H9 (cell line): ENCODE measurements at regions not wholly inside any gene's neighbourhood (a gene's known extent, or its start where the extent isn't known, plus 50 kb on each side); places are given as distances from the start of the nearest gene placed in this dataset.
"Not testable (repeated sequence)": the region's sequence is repeated elsewhere in the genome, so short reads cannot be mapped to it uniquely, and the experiment has no call there.

Experiments
- DNase-seq: peaks from one replicate; pipeline ENCODE4 v3.0.0-alpha.2; 2017
- H2AFZ ChIP-seq: one replicate; pipeline ENCODE4 v1.6.1; 2013; ENCODE audit warnings: mild to moderate bottlenecking, low read length, control low read depth, moderate library complexity
- H2AK5ac ChIP-seq: 2 replicates; pipeline ENCODE4 v1.6.1; 2013; ENCODE audit warnings: low read length, control low read depth, mixed read lengths; ENCODE audit not compliant: insufficient read length
- H2BK120ac ChIP-seq: one replicate; pipeline ENCODE4 v1.6.1; 2013; ENCODE audit warnings: low read depth, mild to moderate bottlenecking, low read length, control low read depth, inconsistent platforms; ENCODE audit not compliant: poor library complexity, severe bottlenecking
- H2BK12ac ChIP-seq: 2 replicates; pipeline ENCODE4 v1.6.1; 2013; ENCODE audit warnings: low read length, control low read depth, mixed read lengths, low read depth; ENCODE audit not compliant: insufficient read length
- H2BK15ac ChIP-seq: 2 replicates; pipeline ENCODE4 v1.6.1; 2013; ENCODE audit warnings: low read depth, low read length, control low read depth
- H2BK20ac ChIP-seq: one replicate; pipeline ENCODE4 v1.6.1; 2013; ENCODE audit warnings: low read depth, mild to moderate bottlenecking, low read length, control low read depth, inconsistent platforms; ENCODE audit not compliant: poor library complexity, severe bottlenecking
- H2BK5ac ChIP-seq: 2 replicates; pipeline ENCODE4 v1.6.1; 2013; ENCODE audit warnings: low read length, control low read depth, mixed read lengths; ENCODE audit not compliant: insufficient read length
- H3K14ac ChIP-seq: 2 replicates; pipeline ENCODE4 v1.6.1; 2013; ENCODE audit warnings: low read length, control low read depth; ENCODE audit not compliant: insufficient read depth
- H3K18ac ChIP-seq: 2 replicates; pipeline ENCODE4 v1.6.1; 2013; ENCODE audit warnings: low read depth, mild to moderate bottlenecking, mixed read lengths, low read length, control low read depth; ENCODE audit not compliant: insufficient read length
- H3K23ac ChIP-seq: 2 replicates; pipeline ENCODE4 v1.6.1; 2013; ENCODE audit warnings: low read length, control low read depth, mixed read lengths, low read depth; ENCODE audit not compliant: insufficient read length
- H3K23me2 ChIP-seq: 2 replicates; pipeline ENCODE4 v1.6.1; 2013; ENCODE audit warnings: low read depth, mild to moderate bottlenecking, mixed read lengths, low read length, control low read depth; ENCODE audit not compliant: insufficient read length, poor library complexity, severe bottlenecking
- H3K27ac ChIP-seq: 2 replicates; pipeline ENCODE4 v1.5.1; 2013; ENCODE audit warnings: low read length, control low read depth, mixed read lengths, low read depth; ENCODE audit not compliant: insufficient read length
- H3K27me3 ChIP-seq: 2 replicates; pipeline ENCODE4 v1.6.1; 2013; ENCODE audit warnings: low read length, control low read depth, inconsistent platforms; ENCODE audit not compliant: insufficient read depth
- H3K4ac ChIP-seq: 2 replicates; pipeline ENCODE4 v1.6.1; 2013; ENCODE audit warnings: low read depth, mild to moderate bottlenecking, control low read depth, inconsistent platforms, low read length, moderate library complexity
- H3K4me1 ChIP-seq: 2 replicates; pipeline ENCODE4 v1.6.1; 2013; ENCODE audit warnings: low read length, control low read depth, inconsistent platforms; ENCODE audit not compliant: insufficient read depth
- H3K4me2 ChIP-seq: 2 replicates; pipeline ENCODE4 v1.6.1; 2013; ENCODE audit warnings: low read length, control low read depth, mixed read lengths; ENCODE audit not compliant: insufficient read length, insufficient read depth
- H3K56ac ChIP-seq: 2 replicates; pipeline ENCODE4 v1.6.1; 2013; ENCODE audit warnings: low read depth, mild to moderate bottlenecking, mixed read lengths, low read length, control low read depth; ENCODE audit not compliant: insufficient read length
- H3K79me1 ChIP-seq: 2 replicates; pipeline ENCODE4 v1.6.1; 2013; ENCODE audit warnings: low read depth, mild to moderate bottlenecking, moderate library complexity, low read length, control low read depth, inconsistent platforms; ENCODE audit not compliant: insufficient read depth, poor library complexity, severe bottlenecking
- H3K79me2 ChIP-seq: 2 replicates; pipeline ENCODE4 v1.6.1; 2013; ENCODE audit warnings: low read length, control low read depth, inconsistent platforms; ENCODE audit not compliant: insufficient read depth
- H3K9ac ChIP-seq: 2 replicates; pipeline ENCODE4 v1.6.1; 2013; ENCODE audit warnings: low read length, control low read depth, mixed read lengths; ENCODE audit not compliant: insufficient read length; ENCODE audit errors: extremely low read depth
- H3K9me3 ChIP-seq: one replicate; pipeline ENCODE4 v1.6.1; 2013; ENCODE audit warnings: low read depth, low read length, inconsistent platforms; ENCODE audit not compliant: control insufficient read depth
- H3T11ph ChIP-seq: one replicate; pipeline ENCODE4 v1.6.1; 2013; ENCODE audit warnings: mild to moderate bottlenecking, low read length, control low read depth, inconsistent platforms
- H4K20me1 ChIP-seq: one replicate; pipeline ENCODE4 v1.6.1; 2013; ENCODE audit not compliant: control insufficient read depth, insufficient read length, insufficient read depth
- H4K5ac ChIP-seq: 2 replicates; pipeline ENCODE4 v1.6.1; 2013; ENCODE audit warnings: low read depth, mild to moderate bottlenecking, mixed read lengths, low read length, control low read depth; ENCODE audit not compliant: insufficient read length
- H4K8ac ChIP-seq: replicated peaks from 2 replicates; pipeline ENCODE4 v1.6.1; 2013; ENCODE audit warnings: low read length, control low read depth, mixed read lengths, low read depth; ENCODE audit not compliant: insufficient read length
- H4K91ac ChIP-seq: 2 replicates; pipeline ENCODE4 v1.6.1; 2013; ENCODE audit warnings: low read depth, mild to moderate bottlenecking, moderate library complexity, mixed read lengths, low read length, control low read depth; ENCODE audit not compliant: insufficient read length
- H3K27ac Mint-ChIP-seq, 3 experiments: 2 replicates in 2 of 3; 3 replicates in 1 of 3; pipeline ENCODE4 v1.8.0; 2020 to 2021; ENCODE audit warnings: mixed read lengths in 3 of 3, mild to moderate bottlenecking in 1 of 3, moderate library complexity in 1 of 3
- H3K27me3 Mint-ChIP-seq: 2 replicates; pipeline ENCODE4 v1.8.0; 2021; ENCODE audit warnings: low read depth, mild to moderate bottlenecking, moderate library complexity, mixed read lengths
- H3K36me3 Mint-ChIP-seq, 3 experiments: 2 replicates in 2 of 3; 3 replicates in 1 of 3; pipeline ENCODE4 v1.8.0; 2020 to 2021; ENCODE audit warnings: low read depth in 3 of 3, mixed read lengths in 3 of 3; ENCODE audit not compliant: insufficient read depth in 1 of 3
- H3K4me1 Mint-ChIP-seq, 2 experiments: 2 replicates each; pipeline ENCODE4 v1.8.0; 2020; ENCODE audit warnings: mixed read lengths in 2 of 2
- H3K4me3 Mint-ChIP-seq, 2 experiments: 2 replicates in 1 of 2; 3 replicates in 1 of 2; pipeline ENCODE4 v1.8.0; 2020 to 2021; ENCODE audit warnings: mild to moderate bottlenecking in 2 of 2, mixed read lengths in 2 of 2, moderate library complexity in 1 of 2
- H3K9me3 Mint-ChIP-seq, 2 experiments: 2 replicates in 1 of 2; 3 replicates in 1 of 2; pipeline ENCODE4 v1.8.0; 2020; ENCODE audit warnings: mild to moderate bottlenecking in 2 of 2, mixed read lengths in 2 of 2, moderate library complexity in 1 of 2
- WGBS: extraction: QIAGEN DNeasy Blood & Tissue Kit; methylation state at CpG from one replicate; pipeline ENCODE4 v1.1.7; 2013; ENCODE audit warnings: missing lambda C conversion rate, low lambda C conversion rate, mixed read lengths; ENCODE audit not compliant: insufficient read length; ENCODE audit errors: extremely low coverage; 5-methylcytosine and 5-hydroxymethylcytosine counted together

GRCh38 chr22:11622774-11623173 lies 3905.2 kb upstream of the OR11H1 start:
- Mint-ChIP-seq H3K36me3 (peaks cover 37 to 71% (median 60%) of the 10 kb centered on the region in 3 experiments), H3K9me3 (peaks cover 97% of the 10 kb centered on the region in 2 experiments), H3K27me3 (peaks cover 26% of the 10 kb centered on the region)
- H3K4me3 Mint-ChIP-seq, H3T11ph ChIP-seq, H2BK15ac ChIP-seq, H3K18ac ChIP-seq, H3K4me1 Mint-ChIP-seq, H3K4me2 ChIP-seq, H2BK120ac ChIP-seq, H3K23me2 ChIP-seq, H2AFZ ChIP-seq, H3K14ac ChIP-seq, H3K56ac ChIP-seq, H3K27ac ChIP-seq, H3K27ac Mint-ChIP-seq, H3K27me3 ChIP-seq, H3K79me2 ChIP-seq, H3K4ac ChIP-seq, H4K20me1 ChIP-seq, H3K23ac ChIP-seq, H2BK12ac ChIP-seq, H4K8ac ChIP-seq, H3K79me1 ChIP-seq, H3K9ac ChIP-seq, H4K5ac ChIP-seq, H4K91ac ChIP-seq, H3K4me1 ChIP-seq, DNase-seq, H2BK5ac ChIP-seq, H2AK5ac ChIP-seq, H2BK20ac ChIP-seq: not testable (repeated sequence)
- no CpG with 5 or more reads among the region's 9 CpGs for WGBS
- peaks cover 73% of the 10 kb centered on the region for H3K9me3 ChIP-seq

- not testable (repeated sequence) for H3K27ac Mint-ChIP-seq
- WGBS: no CpG with 5 or more reads among the region's 30 CpGs
Observed at GRCh38 chr22:11625711-11626421, 3902.1 kb upstream of the OR11H1 start.

More at GRCh38 chr22:11625711-11626421, 3902.1 kb upstream of the OR11H1 start:
- H4K91ac ChIP-seq, H2BK12ac ChIP-seq, H3K18ac ChIP-seq, H3K23me2 ChIP-seq, H3K23ac ChIP-seq, H2BK15ac ChIP-seq, H3K56ac ChIP-seq, H4K20me1 ChIP-seq, H4K5ac ChIP-seq, H3K4ac ChIP-seq, H3K14ac ChIP-seq, DNase-seq, H4K8ac ChIP-seq, H3K79me1 ChIP-seq, H3K79me2 ChIP-seq, H3K4me1 ChIP-seq, H2BK5ac ChIP-seq, H3T11ph ChIP-seq, H3K9ac ChIP-seq, H2BK20ac ChIP-seq, H3K4me1 Mint-ChIP-seq, H2AK5ac ChIP-seq, H3K27me3 ChIP-seq, H2BK120ac ChIP-seq, H3K27ac ChIP-seq, H2AFZ ChIP-seq, H3K4me2 ChIP-seq: not testable (repeated sequence)
- peaks cover 20% of the 10 kb centered on the region for H3K27me3 Mint-ChIP-seq
- peak overlapping the region in 1 of 2 experiments; percentile 6; a peak in 2 of 5 replicates for H3K4me3 Mint-ChIP-seq
- H3K36me3 Mint-ChIP-seq: peaks cover 28 to 60% (median 49%) of the 10 kb centered on the region in 3 experiments
- H3K9me3 Mint-ChIP-seq: peaks cover 86 to 96% of the 10 kb centered on the region in 2 experiments
- H3K9me3 ChIP-seq: peaks cover 79% of the 10 kb centered on the region
